Spleen (tissue), 11 donors: ENCODE measurements at regions not wholly inside any gene's neighbourhood (a gene's known extent, or its start where the extent isn't known, plus 50 kb on each side); places are given as distances from the start of the nearest gene placed in this dataset.

Experiments
- DNase-seq: peaks from one replicate; pipeline ENCODE4 v3.0.0-alpha.2; 2020
- H3K27ac ChIP-seq, 8 donors: fragments of 200-600 bp; sonication (generic) in 7 of 8; 1 replicate in 4 of 8; 2 replicates in 4 of 8; pipeline versions ENCODE4 v1.5.0 to v1.8.0; 2016 to 2021; ENCODE audit warnings: inconsistent platforms in 4 of 8, mild to moderate bottlenecking in 4 of 8, moderate library complexity in 1 of 8
- H3K27me3 ChIP-seq, 7 donors: fragments of 200-600 bp; sonication (generic) in 6 of 7; replicated peaks in 1 of 7; 1 replicate in 4 of 7; 2 replicates in 3 of 7; pipeline versions ENCODE4 v1.5.0 to v1.8.0; 2016 to 2021; ENCODE audit warnings: inconsistent platforms in 3 of 7, mild to moderate bottlenecking in 1 of 7
- H3K36me3 ChIP-seq, 6 donors: fragments of 200-600 bp; sonication (generic) in 5 of 6; 1 replicate in 4 of 6; 2 replicates in 2 of 6; pipeline versions ENCODE4 v1.5.0 to v1.8.0; 2016 to 2021; ENCODE audit warnings: inconsistent platforms in 2 of 6
- H3K4me1 ChIP-seq, 6 donors: fragments of 200-600 bp; sonication (generic) in 5 of 6; 1 replicate in 3 of 6; 2 replicates in 3 of 6; pipeline versions ENCODE4 v1.5.0 to v1.8.0; 2016 to 2021; ENCODE audit warnings: inconsistent platforms in 3 of 6
- H3K4me3 ChIP-seq, 8 donors: fragments of 200-600 bp; sonication (generic) in 7 of 8; 1 replicate in 4 of 8; 2 replicates in 4 of 8; pipeline versions ENCODE4 v1.5.0 to v1.8.0; 2016 to 2021; ENCODE audit warnings: inconsistent platforms in 4 of 8, mild to moderate bottlenecking in 4 of 8, moderate library complexity in 2 of 8
- H3K9me3 ChIP-seq, 8 donors: fragments of 200-600 bp; sonication (generic) in 7 of 8; 1 replicate in 4 of 8; 2 replicates in 4 of 8; pipeline versions ENCODE4 v1.5.0 to v1.8.0; 2016 to 2021; ENCODE audit warnings: inconsistent platforms in 4 of 8
- POLR2A ChIP-seq, 3 donors: fragments of 450-650 bp; IDR thresholded peaks; one replicate each; pipeline ENCODE4 v1.5.1; 2017; ENCODE audit warnings: antibody characterized with exemption in 3 of 3, mild to moderate bottlenecking in 1 of 3
- POLR2AphosphoS5 ChIP-seq, 3 donors: sonication (generic); formaldehyde crosslinking; IDR thresholded peaks; one replicate each; pipeline ENCODE4 v1.5.1; 2017; ENCODE audit warnings: antibody characterized with exemption in 3 of 3
- whole genome bisulfite sequencing, 5 donors: extraction: QIAGEN DNeasy Blood & Tissue Kit in 3 of 5; methylation state at CpG; one replicate each; pipeline versions ENCODE4 v1.1.5 to v1.1.7; 2013 to 2018; 5-methylcytosine and 5-hydroxymethylcytosine counted together
- intact Hi-C: fragments of 100-400 bp; cut with DNase I; formaldehyde crosslinking; loops from one replicate; pipeline ENCODE4 v1.15.0; 2023; ENCODE audit warnings: low total_unique reads
- TF ChIP-seq, protein P1 (sequence below), 11 experiments: fragments of 200-600 bp in 7 of 11; fragments of 450-650 bp in 4 of 11; sonication (generic) in 4 of 11; IDR thresholded peaks in 8 of 11; conservative IDR thresholded peaks in 3 of 11; 1 replicate in 7 of 11; 2 replicates in 4 of 11; pipeline versions ENCODE4 v1.4.0 to v1.8.0; 2016 to 2021; ENCODE audit warnings: antibody characterized with exemption in 11 of 11, inconsistent platforms in 4 of 11, mild to moderate bottlenecking in 1 of 11
- donor health status: healthy with polysubstance abuse.
- donor health status: DM: no; HTN: no; CAD: no; lungs with moderate emphysema.
- donor health status: DM: no; HTN: no; CAD: no.
- donor health status: Bipolar disorder and iron deficiency.
- donor health status: healthy.
- donor health status: DM: no; HTN: no; CAD: no.
- donor health status: DM: yes; HTN: yes; CAD: no.

DNA sequence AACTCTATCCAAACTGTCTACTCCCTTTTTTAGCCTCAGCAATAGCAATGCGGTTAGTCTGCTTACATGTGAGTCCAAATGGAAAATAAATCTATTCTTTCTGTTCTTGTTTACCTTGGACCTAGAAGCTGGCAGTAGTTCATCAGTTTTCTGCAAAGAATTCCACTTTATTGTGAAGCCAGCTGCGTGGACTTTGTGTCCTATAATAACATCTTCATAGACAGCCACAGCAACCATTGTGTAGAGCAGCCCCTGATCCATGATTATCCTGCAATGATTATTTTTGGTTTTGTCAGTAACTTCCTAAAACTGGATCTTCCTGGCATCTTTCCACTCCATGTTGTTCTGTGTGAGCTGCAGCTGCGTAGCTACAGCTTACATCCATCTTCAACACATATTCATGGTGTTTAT is 408.7 kb downstream of the NUF2 start:
- intact Hi-C loops, result no loop called here
- TF ChIP-seq POLR2A (IDR thresholded peaks at IDR 0.05) (no peak), POLR2AphosphoS5 (IDR thresholded peaks at IDR 0.05) (no peak)
- TF ChIP-seq, protein P1, sequence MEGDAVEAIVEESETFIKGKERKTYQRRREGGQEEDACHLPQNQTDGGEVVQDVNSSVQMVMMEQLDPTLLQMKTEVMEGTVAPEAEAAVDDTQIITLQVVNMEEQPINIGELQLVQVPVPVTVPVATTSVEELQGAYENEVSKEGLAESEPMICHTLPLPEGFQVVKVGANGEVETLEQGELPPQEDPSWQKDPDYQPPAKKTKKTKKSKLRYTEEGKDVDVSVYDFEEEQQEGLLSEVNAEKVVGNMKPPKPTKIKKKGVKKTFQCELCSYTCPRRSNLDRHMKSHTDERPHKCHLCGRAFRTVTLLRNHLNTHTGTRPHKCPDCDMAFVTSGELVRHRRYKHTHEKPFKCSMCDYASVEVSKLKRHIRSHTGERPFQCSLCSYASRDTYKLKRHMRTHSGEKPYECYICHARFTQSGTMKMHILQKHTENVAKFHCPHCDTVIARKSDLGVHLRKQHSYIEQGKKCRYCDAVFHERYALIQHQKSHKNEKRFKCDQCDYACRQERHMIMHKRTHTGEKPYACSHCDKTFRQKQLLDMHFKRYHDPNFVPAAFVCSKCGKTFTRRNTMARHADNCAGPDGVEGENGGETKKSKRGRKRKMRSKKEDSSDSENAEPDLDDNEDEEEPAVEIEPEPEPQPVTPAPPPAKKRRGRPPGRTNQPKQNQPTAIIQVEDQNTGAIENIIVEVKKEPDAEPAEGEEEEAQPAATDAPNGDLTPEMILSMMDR (IDR thresholded peaks at IDR 0.05 in 8 of 11, conservative IDR thresholded peaks at IDR 0.05 in 3 of 11), result no peak
- no peak for DNase-seq
- peaks cover 0 to 19% (median 2%) of the 10 kb centered on the region in 8 donors for H3K9me3 ChIP-seq
- no peaks in the 10 kb centered on the region for H3K4me1 ChIP-seq
- H3K36me3 ChIP-seq, result no peaks in the 10 kb centered on the region
- H3K4me3 ChIP-seq, result no peak overlapping the region
- 66 to 85% (median 77%) methylated on average over 3 of the region's 3 CpGs for WGBS, 5 donors
- no peak overlapping the region for H3K27ac ChIP-seq
- no peaks in the 10 kb centered on the region for H3K27me3 ChIP-seq

DNA sequence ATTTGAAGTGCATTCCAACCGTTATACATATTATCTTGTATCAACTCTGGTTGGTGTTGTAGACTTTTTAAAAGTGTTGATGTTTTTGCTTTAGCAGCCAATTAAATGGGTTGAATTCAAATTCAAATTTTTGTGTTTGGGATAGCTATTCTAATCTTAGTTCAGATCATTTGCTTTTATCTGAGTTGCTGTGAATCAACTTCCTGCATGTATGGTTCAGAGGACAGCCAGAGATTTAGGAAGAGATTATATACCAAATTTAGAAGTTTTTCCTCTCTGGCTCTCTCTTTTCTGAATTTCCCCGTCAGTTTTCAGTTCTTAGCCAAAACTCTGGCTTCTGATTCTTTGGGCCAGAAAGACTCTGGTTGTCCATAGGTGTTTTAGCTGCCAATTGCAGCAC is 415.5 kb downstream of the NUF2 start:
- WGBS, 5 donors, result 31 to 43% (median 39%) methylated on average over 2 of the region's 2 CpGs
- Histone ChIP-seq H3K27ac (no peak overlapping the region), H3K36me3 (no peaks in the 10 kb centered on the region), H3K4me1 (no peaks in the 10 kb centered on the region), H3K27me3 (no peaks in the 10 kb centered on the region), H3K4me3 (no peak overlapping the region), H3K9me3 (peaks cover 0 to 13% (median 2%) of the 10 kb centered on the region in 8 donors)
- intact Hi-C loops, result no loop called here
- no peak for DNase-seq
- TF ChIP-seq, protein P1 (IDR thresholded peaks at IDR 0.05 in 8 of 11, conservative IDR thresholded peaks at IDR 0.05 in 3 of 11), result no peak
- TF ChIP-seq POLR2AphosphoS5 (IDR thresholded peaks at IDR 0.05), result no peak
- TF ChIP-seq POLR2A (IDR thresholded peaks at IDR 0.05), result no peak

DNA sequence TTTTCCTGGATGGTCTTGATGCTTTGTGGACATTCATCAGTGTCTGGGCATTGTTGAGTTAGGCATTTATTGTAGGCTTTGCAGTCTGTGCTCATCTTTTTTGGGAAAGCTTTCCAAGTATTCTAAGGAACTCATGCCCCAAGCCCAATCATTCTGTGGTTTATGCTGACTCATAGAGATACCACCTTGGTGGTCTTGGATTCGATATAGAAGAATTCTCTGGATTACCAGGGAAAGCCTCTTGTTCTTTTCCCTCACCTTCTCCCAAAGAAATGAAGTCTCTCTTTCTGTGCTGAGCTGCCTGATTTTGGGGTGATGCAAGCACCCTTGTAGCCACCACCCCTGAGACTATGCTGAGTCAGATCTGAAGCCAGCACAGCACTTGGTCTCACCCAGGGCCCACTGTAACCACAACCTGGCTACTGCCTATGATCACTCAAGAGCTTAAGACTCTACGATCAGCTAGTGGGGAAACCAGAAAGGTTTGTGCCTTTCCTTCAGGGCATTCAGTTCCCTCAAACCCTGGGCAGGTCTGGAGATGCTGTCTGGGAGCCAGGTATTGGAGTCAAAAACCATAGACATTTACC is 422.6 kb downstream of the NUF2 start:
- no peak for DNase-seq
- WGBS, 5 donors, result 73 to 94% (median 85%) methylated on average over 2 of the region's 2 CpGs

DNA sequence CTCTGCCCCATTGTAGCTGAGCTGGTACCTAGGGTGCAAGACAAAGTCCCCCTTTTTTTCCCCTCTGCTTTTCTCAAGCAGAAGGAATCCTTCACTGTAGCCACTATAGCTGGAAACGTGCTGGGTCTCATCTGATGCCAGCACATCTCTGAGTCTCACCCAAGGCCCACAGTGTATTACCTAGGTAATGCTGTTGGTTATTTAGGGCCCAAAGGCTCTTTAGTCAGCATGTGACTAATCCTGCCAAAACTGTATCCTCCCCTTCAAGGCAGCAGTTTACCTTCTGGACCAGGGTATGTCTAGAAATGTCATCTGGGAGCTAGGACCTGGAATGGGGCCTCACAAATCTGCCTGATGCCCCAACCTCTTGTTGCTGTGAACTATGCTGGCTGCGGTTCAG is 423.4 kb downstream of the NUF2 start:
- H3K4me1 ChIP-seq, result no peaks in the 10 kb centered on the region
- H3K27ac ChIP-seq, result no peak overlapping the region
- TF ChIP-seq, protein P1 (IDR thresholded peaks at IDR 0.05 in 8 of 11, conservative IDR thresholded peaks at IDR 0.05 in 3 of 11), result no peak
- TF ChIP-seq POLR2A (IDR thresholded peaks at IDR 0.05) (no peak), POLR2AphosphoS5 (IDR thresholded peaks at IDR 0.05) (no peak)
- intact Hi-C loops, result no loop called here
- DNase-seq, result no peak
- peaks cover 3 to 45% (median 34%) of the 10 kb centered on the region in 8 donors for H3K9me3 ChIP-seq
- no peak overlapping the region for H3K4me3 ChIP-seq
- no peaks in the 10 kb centered on the region for H3K27me3 ChIP-seq
- no peaks in the 10 kb centered on the region for H3K36me3 ChIP-seq
- WGBS, 5 donors, result 29 to 61% (median 59%) methylated on average over 1 to 2 of the region's 2 CpGs

More for the DNA sequence above, 422.6 kb downstream of the NUF2 start:
- Histone ChIP-seq H3K27me3 (no peaks in the 10 kb centered on the region), H3K4me3 (no peak overlapping the region), H3K27ac (no peak overlapping the region), H3K4me1 (no peaks in the 10 kb centered on the region), H3K9me3 (peaks cover 3 to 45% (median 34%) of the 10 kb centered on the region in 8 donors), H3K36me3 (no peaks in the 10 kb centered on the region)
- TF ChIP-seq POLR2AphosphoS5 (IDR thresholded peaks at IDR 0.05), result no peak
- TF ChIP-seq, protein P1 (IDR thresholded peaks at IDR 0.05 in 8 of 11, conservative IDR thresholded peaks at IDR 0.05 in 3 of 11), result no peak
- TF ChIP-seq POLR2A (IDR thresholded peaks at IDR 0.05), result no peak
- intact Hi-C loops, result no loop called here
